ENCODE measurements at regions not wholly inside any gene's neighbourhood (a gene's known extent, or its start where the extent isn't known, plus 50 kb on each side); places are given as distances from the start of the nearest gene placed in this dataset.

DNA sequence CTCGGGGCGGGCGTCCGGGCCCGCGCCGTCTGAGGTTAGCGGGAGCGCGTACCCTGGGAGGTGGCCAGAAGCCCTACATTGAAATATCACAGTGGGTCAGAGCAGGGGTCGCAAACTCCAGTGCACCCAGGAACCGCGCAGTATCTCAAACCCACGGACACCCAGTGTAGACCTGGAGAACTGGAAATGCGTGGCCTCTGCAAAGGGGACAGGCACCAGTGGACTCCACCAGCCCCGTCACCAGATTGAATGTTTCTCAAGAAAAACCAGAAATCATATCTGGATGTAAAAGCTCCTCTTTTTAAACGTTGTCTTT lies 117.6 kb upstream of the SMIM23 start:
- H3K36me3 ChIP-seq: no peaks in the 10 kb centered on the region
- no peaks in the 10 kb centered on the region for H3K9me3 Mint-ChIP-seq
- no peak overlapping the region for H3K4me3 ChIP-seq
- H3K9me3 ChIP-seq (ENCODE audit: low read depth): no peaks in the 10 kb centered on the region
- H3K4me1 Mint-ChIP-seq: peaks cover 6% of the 10 kb centered on the region
- TF ChIP-seq EZH2phosphoT487 (IDR thresholded peaks at IDR 0.05): no peak
- TF ChIP-seq EZH2 (IDR thresholded peaks at IDR 0.05): no peak
- TF ChIP-seq CTCF (IDR thresholded peaks at IDR 0.05): no peak
- peaks cover 19% of the 10 kb centered on the region for H3F3A ChIP-seq (ENCODE audit: low read depth)
- H2AFZ ChIP-seq (replicated peaks): peak overlapping the region; percentile 75
- H3K9ac ChIP-seq: no peak overlapping the region
- H3K36me3 Mint-ChIP-seq: no peaks in the 10 kb centered on the region
- H3K4me2 ChIP-seq: peak overlapping the region; percentile 33
- H3K27ac Mint-ChIP-seq: no peak overlapping the region
- H3K27me3 Mint-ChIP-seq (ENCODE audit: insufficient read depth, low read depth): peaks cover 2% of the 10 kb centered on the region
- H3K4me3 Mint-ChIP-seq: no peak overlapping the region
- H3K27ac ChIP-seq: no peak overlapping the region
- no peak for DNase-seq (ENCODE audit: low spot score)
- no peaks in the 10 kb centered on the region for H3K27me3 ChIP-seq
- peaks cover 16% of the 10 kb centered on the region for H3K4me1 ChIP-seq
- H4K20me1 ChIP-seq (ENCODE audit: low read depth): no peaks in the 10 kb centered on the region
- no peaks in the 10 kb centered on the region for H3K79me2 ChIP-seq (ENCODE audit: low read depth)

GRCh38 chr5:171669571-171669970 lies 116.0 kb upstream of the SMIM23 start:
- Mint-ChIP-seq H3K27me3 (ENCODE audit: insufficient read depth, low read depth) (peaks cover 5% of the 10 kb centered on the region), H3K27ac (no peak overlapping the region), H3K4me3 (no peak overlapping the region), H3K4me1 (peaks cover 6% of the 10 kb centered on the region), H3K36me3 (no peaks in the 10 kb centered on the region), H3K9me3 (no peaks in the 10 kb centered on the region)
- Histone ChIP-seq H3K4me3 (no peak overlapping the region), H4K20me1 (ENCODE audit: low read depth) (no peaks in the 10 kb centered on the region), H3K27me3 (no peaks in the 10 kb centered on the region), H3K79me2 (ENCODE audit: low read depth) (no peaks in the 10 kb centered on the region), H3K36me3 (no peaks in the 10 kb centered on the region), H3K4me1 (peaks cover 16% of the 10 kb centered on the region), H3K4me2 (no peak overlapping the region), H2AFZ (replicated peaks) (no peak overlapping the region), H3K9me3 (ENCODE audit: low read depth) (no peaks in the 10 kb centered on the region), H3K27ac (no peak overlapping the region), H3K9ac (no peak overlapping the region), H3F3A (ENCODE audit: low read depth) (peaks cover 19% of the 10 kb centered on the region)
- no peak for TF ChIP-seq EZH2phosphoT487 (IDR thresholded peaks at IDR 0.05)
- no peak for TF ChIP-seq EZH2 (IDR thresholded peaks at IDR 0.05)
- no peak for TF ChIP-seq CTCF (IDR thresholded peaks at IDR 0.05)
- DNase-seq (ENCODE audit: low spot score): no peak

DNA sequence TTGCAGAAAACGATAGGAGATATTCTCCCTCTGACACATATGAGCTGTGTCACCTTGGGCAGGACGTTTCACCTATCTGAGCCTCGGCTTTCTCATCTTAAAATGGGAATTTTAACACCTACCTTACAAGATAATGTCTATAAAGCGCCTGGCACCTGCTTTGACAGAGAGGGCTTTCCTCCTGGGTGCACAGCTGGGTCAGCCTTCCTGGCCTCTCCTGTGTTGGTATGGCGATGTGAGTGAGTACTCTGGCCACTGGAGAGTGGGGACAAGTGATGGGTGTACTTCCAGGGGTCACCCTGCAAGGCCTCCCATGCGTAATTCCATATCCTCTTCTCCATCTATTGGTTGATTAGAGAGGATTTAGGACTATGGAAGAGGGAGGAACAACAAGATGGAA lies 113.1 kb upstream of the SMIM23 start:
- Histone ChIP-seq H3F3A (ENCODE audit: low read depth) (peaks cover 11% of the 10 kb centered on the region), H3K27ac (no peak overlapping the region), H3K79me2 (ENCODE audit: low read depth) (no peaks in the 10 kb centered on the region), H3K4me2 (no peak overlapping the region), H2AFZ (replicated peaks) (no peak overlapping the region), H3K4me3 (no peak overlapping the region), H3K9me3 (ENCODE audit: low read depth) (no peaks in the 10 kb centered on the region), H3K27me3 (no peaks in the 10 kb centered on the region), H4K20me1 (ENCODE audit: low read depth) (no peaks in the 10 kb centered on the region), H3K9ac (no peak overlapping the region), H3K4me1 (peaks cover 10% of the 10 kb centered on the region), H3K36me3 (no peaks in the 10 kb centered on the region)
- H3K27me3 Mint-ChIP-seq (ENCODE audit: insufficient read depth, low read depth): peaks cover 6% of the 10 kb centered on the region
- H3K36me3 Mint-ChIP-seq: no peaks in the 10 kb centered on the region
- H3K4me1 Mint-ChIP-seq: peaks cover 15% of the 10 kb centered on the region
- no peak overlapping the region for H3K4me3 Mint-ChIP-seq
- no peak for TF ChIP-seq EZH2 (IDR thresholded peaks at IDR 0.05)
- no peak for TF ChIP-seq EZH2phosphoT487 (IDR thresholded peaks at IDR 0.05)
- no peak for TF ChIP-seq CTCF (IDR thresholded peaks at IDR 0.05)
- H3K9me3 Mint-ChIP-seq: no peaks in the 10 kb centered on the region
- DNase-seq (ENCODE audit: low spot score): no peak
- no peak overlapping the region for H3K27ac Mint-ChIP-seq

- Histone ChIP-seq H3K36me3 (no peaks in the 10 kb centered on the region), H2AFZ (replicated peaks) (no peak overlapping the region), H3K27me3 (no peaks in the 10 kb centered on the region), H3K4me2 (no peak overlapping the region), H3K79me2 (ENCODE audit: low read depth) (no peaks in the 10 kb centered on the region), H3K27ac (no peak overlapping the region), H3K9ac (no peak overlapping the region), H3K9me3 (ENCODE audit: low read depth) (no peaks in the 10 kb centered on the region), H4K20me1 (ENCODE audit: low read depth) (no peaks in the 10 kb centered on the region), H3K4me1 (peaks cover 4% of the 10 kb centered on the region), H3F3A (ENCODE audit: low read depth) (peaks cover 4% of the 10 kb centered on the region), H3K4me3 (no peak overlapping the region)
- Mint-ChIP-seq H3K27me3 (ENCODE audit: insufficient read depth, low read depth) (peaks cover 6% of the 10 kb centered on the region), H3K27ac (no peak overlapping the region), H3K4me3 (no peak overlapping the region), H3K4me1 (peaks cover 12% of the 10 kb centered on the region), H3K36me3 (no peaks in the 10 kb centered on the region), H3K9me3 (no peaks in the 10 kb centered on the region)
- TF ChIP-seq CTCF (IDR thresholded peaks at IDR 0.05): no peak
- no peak for TF ChIP-seq EZH2phosphoT487 (IDR thresholded peaks at IDR 0.05)
- TF ChIP-seq EZH2 (IDR thresholded peaks at IDR 0.05): no peak
- DNase-seq (ENCODE audit: low spot score): no peak
These were observed 112.3 kb upstream of the SMIM23 start for GRCh38 chr5:171673328-171673727.

Data from neural progenitor cell (in vitro differentiated cells).